ENCODE measurements at regions not wholly inside any gene's neighbourhood (a gene's known extent, or its start where the extent isn't known, plus 50 kb on each side); places are given as distances from the start of the nearest gene placed in this dataset.

- no peaks in the 10 kb centered on the region for H3K27me3 ChIP-seq (ENCODE audit: control insufficient read depth in 2 of 2, insufficient read depth in 2 of 2, low read length in 2 of 2)
- no peaks in the 10 kb centered on the region for H3K9me3 ChIP-seq (ENCODE audit: control insufficient read depth in 2 of 3, low read length in 3 of 3)
- peaks cover 2 to 23% (median 16%) of the 10 kb centered on the region in 7 donors for H3K4me1 Mint-ChIP-seq
- no peak overlapping the region for H3K4me3 Mint-ChIP-seq
- no peaks in the 10 kb centered on the region for H3K4me1 ChIP-seq (ENCODE audit: control insufficient read depth in 2 of 2, insufficient read depth in 2 of 2, low read length in 2 of 2)
- H3K36me3 Mint-ChIP-seq: peaks cover 0 to 2% (median 0%) of the 10 kb centered on the region in 5 donors
- ChIA-PET CTCF (no interaction called here), POLR2A (no interaction called here)
- H3K36me3 ChIP-seq (ENCODE audit: control insufficient read depth in 2 of 3, insufficient read depth in 3 of 3, low read length in 3 of 3): no peaks in the 10 kb centered on the region
- no peak overlapping the region for H3K27ac ChIP-seq (ENCODE audit: low read depth, low read length)
- peak overlapping the region in 1 of 9 donors; percentile 5 for H3K27ac Mint-ChIP-seq
- DNase-seq (no peak), ATAC-seq (no peak)
- no peak overlapping the region for H3K4me3 ChIP-seq (ENCODE audit: low read length)
- intact Hi-C loops (cut with micrococcal nuclease): no loop called here
- peaks cover 2 to 11% (median 3%) of the 10 kb centered on the region in 11 donors for H3K9me3 Mint-ChIP-seq
- H3K27me3 Mint-ChIP-seq: no peaks in the 10 kb centered on the region
Measured at GRCh38 chr3:23052208-23052607, 150.9 kb upstream of the UBE2E2 start.

GRCh38 chr3:23052620-23053019, 150.5 kb upstream of the UBE2E2 start:
- intact Hi-C loops (cut with micrococcal nuclease): no loop called here
- Mint-ChIP-seq H3K4me1 (peaks cover 2 to 27% (median 16%) of the 10 kb centered on the region in 7 donors), H3K9me3 (peaks cover 0 to 8% (median 2%) of the 10 kb centered on the region in 11 donors), H3K27me3 (no peaks in the 10 kb centered on the region), H3K4me3 (no peak overlapping the region), H3K36me3 (no peaks in the 10 kb centered on the region), H3K27ac (no peak overlapping the region)
- H3K4me1 ChIP-seq (ENCODE audit: control insufficient read depth in 2 of 2, insufficient read depth in 2 of 2, low read length in 2 of 2): no peaks in the 10 kb centered on the region
- H3K27me3 ChIP-seq (ENCODE audit: control insufficient read depth in 2 of 2, insufficient read depth in 2 of 2, low read length in 2 of 2): no peaks in the 10 kb centered on the region
- no peaks in the 10 kb centered on the region for H3K9me3 ChIP-seq (ENCODE audit: control insufficient read depth in 2 of 3, low read length in 3 of 3)
- H3K4me3 ChIP-seq (ENCODE audit: low read length): no peak overlapping the region
- ChIA-PET POLR2A (no interaction called here), CTCF (no interaction called here)
- DNase-seq (no peak), ATAC-seq (no peak)
- no peaks in the 10 kb centered on the region for H3K36me3 ChIP-seq (ENCODE audit: control insufficient read depth in 2 of 3, insufficient read depth in 3 of 3, low read length in 3 of 3)
- no peak overlapping the region for H3K27ac ChIP-seq (ENCODE audit: low read depth, low read length)

- intact Hi-C loops (cut with micrococcal nuclease): no loop called here
- Histone ChIP-seq H3K4me3 (ENCODE audit: low read length) (no peak overlapping the region), H3K36me3 (ENCODE audit: control insufficient read depth in 2 of 3, insufficient read depth in 3 of 3, low read length in 3 of 3) (no peaks in the 10 kb centered on the region), H3K27ac (ENCODE audit: low read depth, low read length) (no peak overlapping the region), H3K4me1 (ENCODE audit: control insufficient read depth in 2 of 2, insufficient read depth in 2 of 2, low read length in 2 of 2) (no peaks in the 10 kb centered on the region), H3K9me3 (ENCODE audit: control insufficient read depth in 2 of 3, low read length in 3 of 3) (no peaks in the 10 kb centered on the region), H3K27me3 (ENCODE audit: control insufficient read depth in 2 of 2, insufficient read depth in 2 of 2, low read length in 2 of 2) (no peaks in the 10 kb centered on the region)
- Mint-ChIP-seq H3K27ac (peak overlapping the region in 6 of 9 donors; percentile 29 to 85 (median 48)), H3K4me3 (peak overlapping the region in 7 of 10 donors; percentile 8 to 47 (median 26)), H3K36me3 (peaks cover 0 to 4% (median 0%) of the 10 kb centered on the region in 5 donors), H3K9me3 (peaks cover 0 to 15% (median 6%) of the 10 kb centered on the region in 11 donors), H3K27me3 (no peaks in the 10 kb centered on the region), H3K4me1 (peaks cover 2 to 27% (median 16%) of the 10 kb centered on the region in 7 donors)
- DNase-seq (peak in 7 of 9 donors; percentile 5 to 36 (median 28)), ATAC-seq (no peak)
- ChIA-PET CTCF (no interaction called here), POLR2A (no interaction called here)
Measured at GRCh38 chr3:23055733-23056376, 147.3 kb upstream of the UBE2E2 start.

- intact Hi-C loops (cut with micrococcal nuclease): no loop called here
- no peak for ATAC-seq
- no peaks in the 10 kb centered on the region for H3K27me3 ChIP-seq (ENCODE audit: control insufficient read depth in 2 of 2, insufficient read depth in 2 of 2, low read length in 2 of 2)
- H3K9me3 ChIP-seq (ENCODE audit: control insufficient read depth in 2 of 3, low read length in 3 of 3): no peaks in the 10 kb centered on the region
- peaks cover 0 to 4% (median 0%) of the 10 kb centered on the region in 5 donors for H3K27me3 Mint-ChIP-seq
- H3K27ac Mint-ChIP-seq: no peak overlapping the region
- CTCF ChIA-PET: no interaction called here
- H3K36me3 ChIP-seq (ENCODE audit: control insufficient read depth in 2 of 3, insufficient read depth in 3 of 3, low read length in 3 of 3): no peaks in the 10 kb centered on the region
- peaks cover 0 to 2% (median 0%) of the 10 kb centered on the region in 7 donors for H3K4me1 Mint-ChIP-seq
- POLR2A ChIA-PET: no interaction called here
- no peak overlapping the region for H3K4me3 ChIP-seq (ENCODE audit: low read length)
- no peak for DNase-seq
- H3K4me1 ChIP-seq (ENCODE audit: control insufficient read depth in 2 of 2, insufficient read depth in 2 of 2, low read length in 2 of 2): no peaks in the 10 kb centered on the region
- peaks cover 0 to 19% (median 6%) of the 10 kb centered on the region in 11 donors for H3K9me3 Mint-ChIP-seq
- no peak overlapping the region for H3K27ac ChIP-seq (ENCODE audit: low read depth, low read length)
- peaks cover 0 to 5% (median 0%) of the 10 kb centered on the region in 5 donors for H3K36me3 Mint-ChIP-seq
- H3K4me3 Mint-ChIP-seq: no peak overlapping the region
Measured at GRCh38 chr3:23062582-23062981, 140.5 kb upstream of the UBE2E2 start.

GRCh38 chr3:23062982-23063381, 140.1 kb upstream of the UBE2E2 start:
- no peaks in the 10 kb centered on the region for H3K9me3 ChIP-seq (ENCODE audit: control insufficient read depth in 2 of 3, low read length in 3 of 3)
- no peak overlapping the region for H3K4me3 ChIP-seq (ENCODE audit: low read length)
- no peak overlapping the region for H3K27ac ChIP-seq (ENCODE audit: low read depth, low read length)
- intact Hi-C loops (cut with micrococcal nuclease): no loop called here
- H3K4me1 Mint-ChIP-seq: no peaks in the 10 kb centered on the region
- no peaks in the 10 kb centered on the region for H3K4me1 ChIP-seq (ENCODE audit: control insufficient read depth in 2 of 2, insufficient read depth in 2 of 2, low read length in 2 of 2)
- POLR2A ChIA-PET: no interaction called here
- H3K36me3 ChIP-seq (ENCODE audit: control insufficient read depth in 2 of 3, insufficient read depth in 3 of 3, low read length in 3 of 3): no peaks in the 10 kb centered on the region
- peaks cover 0 to 4% (median 0%) of the 10 kb centered on the region in 5 donors for H3K27me3 Mint-ChIP-seq
- H3K4me3 Mint-ChIP-seq: no peak overlapping the region
- H3K27me3 ChIP-seq (ENCODE audit: control insufficient read depth in 2 of 2, insufficient read depth in 2 of 2, low read length in 2 of 2): no peaks in the 10 kb centered on the region
- ATAC-seq (no peak), DNase-seq (no peak)
- CTCF ChIA-PET: no interaction called here
- no peak overlapping the region for H3K27ac Mint-ChIP-seq
- peaks cover 0 to 19% (median 5%) of the 10 kb centered on the region in 11 donors for H3K9me3 Mint-ChIP-seq
- H3K36me3 Mint-ChIP-seq: peaks cover 0 to 5% (median 0%) of the 10 kb centered on the region in 5 donors

- Mint-ChIP-seq H3K4me3 (no peak overlapping the region), H3K27me3 (peaks cover 0 to 13% (median 7%) of the 10 kb centered on the region in 5 donors), H3K9me3 (peaks cover 0 to 3% (median 0%) of the 10 kb centered on the region in 11 donors), H3K27ac (no peak overlapping the region), H3K36me3 (no peaks in the 10 kb centered on the region), H3K4me1 (no peaks in the 10 kb centered on the region)
- DNase-seq (no peak), ATAC-seq (no peak)
- ChIA-PET CTCF (no interaction called here), POLR2A (interaction anchor here (0.7 kb wide), 1 partner anchor 375 kb away, joined by 4 read pairs; no protein-coding TSS in a partner anchor)
- intact Hi-C loops (cut with micrococcal nuclease): no loop called here
- Histone ChIP-seq H3K4me1 (ENCODE audit: control insufficient read depth in 2 of 2, insufficient read depth in 2 of 2, low read length in 2 of 2) (no peaks in the 10 kb centered on the region), H3K36me3 (ENCODE audit: control insufficient read depth in 2 of 3, insufficient read depth in 3 of 3, low read length in 3 of 3) (no peaks in the 10 kb centered on the region), H3K27ac (ENCODE audit: low read depth, low read length) (no peak overlapping the region), H3K4me3 (ENCODE audit: low read length) (no peak overlapping the region), H3K9me3 (ENCODE audit: control insufficient read depth in 2 of 3, low read length in 3 of 3) (no peaks in the 10 kb centered on the region), H3K27me3 (ENCODE audit: control insufficient read depth in 2 of 2, insufficient read depth in 2 of 2, low read length in 2 of 2) (no peaks in the 10 kb centered on the region)
Measured at GRCh38 chr3:23067116-23067515, 136.0 kb upstream of the UBE2E2 start.

Data from naive thymus-derived CD4-positive, alpha-beta T cell (primary cell).